HEK293T (cell line): ENCODE measurements at regions not wholly inside any gene's neighbourhood (a gene's known extent, or its start where the extent isn't known, plus 50 kb on each side); places are given as distances from the start of the nearest gene placed in this dataset.

Experiments
- ARNT ChIP-seq: fragments of 450-650 bp; IDR thresholded peaks from 2 replicates; pipeline ENCODE4 v1.6.1; 2017; ENCODE audit warnings: mild to moderate bottlenecking
- BHLHE40 ChIP-seq: fragments of 450-650 bp; IDR thresholded peaks from 2 replicates; pipeline ENCODE4 v1.6.1; 2016; ENCODE audit warnings: mild to moderate bottlenecking, moderate library complexity, borderline replicate concordance
- CTBP1 ChIP-seq: fragments of 450-650 bp; IDR thresholded peaks from 2 replicates; pipeline ENCODE4 v1.6.1; 2016; ENCODE audit warnings: borderline replicate concordance
- ELF4 ChIP-seq: fragments of 450-650 bp; IDR thresholded peaks from 2 replicates; pipeline ENCODE4 v1.6.1; 2017; ENCODE audit warnings: antibody characterized with exemption
- LEF1 ChIP-seq: fragments of 450-650 bp; IDR thresholded peaks from 2 replicates; pipeline ENCODE4 v1.6.1; 2017; ENCODE audit warnings: mild to moderate bottlenecking, borderline replicate concordance
- SP1 ChIP-seq: fragments of 450-650 bp; IDR thresholded peaks from 2 replicates; pipeline ENCODE4 v1.6.1; 2017
- SUZ12 ChIP-seq: fragments of 450-650 bp; IDR thresholded peaks from 2 replicates; pipeline ENCODE4 v1.6.1; 2016; ENCODE audit warnings: mild to moderate bottlenecking
- TARDBP ChIP-seq: fragments of 450-650 bp; IDR thresholded peaks from 2 replicates; pipeline ENCODE4 v1.6.1; 2016

DNA sequence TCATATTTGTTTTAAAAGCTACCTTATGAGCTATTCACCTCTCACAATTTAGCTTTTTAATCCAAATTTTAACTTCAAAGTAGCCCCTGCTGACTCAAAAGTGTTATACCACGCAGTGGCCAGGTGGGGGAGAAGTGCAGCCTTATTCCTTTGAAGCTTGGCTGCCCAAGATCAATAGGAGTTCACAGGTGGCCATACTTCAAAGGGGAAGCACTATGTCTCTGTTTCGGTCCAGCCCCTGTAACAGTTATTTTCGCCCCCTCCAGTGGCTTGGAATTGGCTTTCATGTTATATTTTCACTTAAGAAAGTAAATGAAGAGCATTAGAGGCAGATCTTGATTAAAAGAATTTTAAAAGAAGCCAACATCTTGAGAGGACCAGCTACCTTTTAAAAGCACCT lies 608.4 kb downstream of the EPHA7 start:
- TF ChIP-seq SUZ12 (no peak), CTBP1 (no peak), ARNT (no peak), BHLHE40 (no peak), TARDBP (no peak), ELF4 (no peak), SP1 (no peak), LEF1 (peak; percentile 31; the same call in 1 of the 2 replicates)
